Activated CD8-positive, alpha-beta memory T cell treated with anti-CD3 and anti-CD28 coated beads, Interleukin-2, amount 50 U/mL, for 48 hours (primary cell): ENCODE measurements at regions not wholly inside any gene's neighbourhood (a gene's known extent, or its start where the extent isn't known, plus 50 kb on each side); places are given as distances from the start of the nearest gene placed in this dataset.

Experiments used
- DNase-seq: peaks from one replicate; pipeline ENCODE4 v3.0.0-alpha.2; 2020

- DNase-seq: no peak
Observed at GRCh38 chr4:81522711-81523110, 51.0 kb upstream of the RASGEF1B start.

- no peak for DNase-seq
Observed at GRCh38 chr4:81521708-81522107, 50.0 kb upstream of the RASGEF1B start.
